ENCODE measurements at regions not wholly inside any gene's neighbourhood (a gene's known extent, or its start where the extent isn't known, plus 50 kb on each side); places are given as distances from the start of the nearest gene placed in this dataset.

DNA sequence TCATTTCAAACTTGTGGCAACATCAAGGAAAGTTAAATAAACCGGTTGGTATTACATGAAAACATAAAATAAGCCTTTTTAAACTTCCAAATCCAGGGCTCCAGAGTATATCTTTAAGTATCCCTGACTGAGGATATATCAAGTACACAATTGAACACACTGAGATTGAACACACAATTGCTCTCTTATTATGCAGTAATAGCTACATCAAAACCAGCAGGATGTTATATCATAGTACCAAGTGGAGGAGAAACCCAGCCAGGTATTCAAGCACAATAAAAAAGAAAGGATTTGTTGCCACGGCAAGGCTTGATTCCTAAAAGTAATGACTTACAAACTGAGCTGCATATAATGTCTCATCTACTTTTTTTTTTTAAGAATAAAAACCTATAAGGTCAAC lies 605.8 kb downstream of the SPOCK3 start (continued):
- TF ChIP-seq ZNF331 (CRISPR knock-in tag; IDR thresholded peaks at IDR 0.05) = no peak
- TF ChIP-seq, protein P1, sequence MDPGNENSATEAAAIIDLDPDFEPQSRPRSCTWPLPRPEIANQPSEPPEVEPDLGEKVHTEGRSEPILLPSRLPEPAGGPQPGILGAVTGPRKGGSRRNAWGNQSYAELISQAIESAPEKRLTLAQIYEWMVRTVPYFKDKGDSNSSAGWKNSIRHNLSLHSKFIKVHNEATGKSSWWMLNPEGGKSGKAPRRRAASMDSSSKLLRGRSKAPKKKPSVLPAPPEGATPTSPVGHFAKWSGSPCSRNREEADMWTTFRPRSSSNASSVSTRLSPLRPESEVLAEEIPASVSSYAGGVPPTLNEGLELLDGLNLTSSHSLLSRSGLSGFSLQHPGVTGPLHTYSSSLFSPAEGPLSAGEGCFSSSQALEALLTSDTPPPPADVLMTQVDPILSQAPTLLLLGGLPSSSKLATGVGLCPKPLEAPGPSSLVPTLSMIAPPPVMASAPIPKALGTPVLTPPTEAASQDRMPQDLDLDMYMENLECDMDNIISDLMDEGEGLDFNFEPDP (CRISPR knock-in tag; conservative IDR thresholded peaks at IDR 0.05) = no peak
- TF ChIP-seq, protein P2, sequence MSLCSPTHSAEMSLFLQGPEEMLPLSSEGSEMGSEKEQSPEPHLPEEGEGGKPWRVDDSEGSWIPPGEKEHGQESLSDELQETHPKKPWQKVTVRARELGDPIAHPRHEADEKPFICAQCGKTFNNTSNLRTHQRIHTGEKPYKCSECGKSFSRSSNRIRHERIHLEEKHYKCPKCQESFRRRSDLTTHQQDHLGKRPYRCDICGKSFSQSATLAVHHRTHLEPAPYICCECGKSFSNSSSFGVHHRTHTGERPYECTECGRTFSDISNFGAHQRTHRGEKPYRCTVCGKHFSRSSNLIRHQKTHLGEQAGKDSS (CRISPR knock-in tag; IDR thresholded peaks at IDR 0.05; ENCODE audit: borderline replicate concordance, low read depth) = no peak
- TF ChIP-seq HMG20B (CRISPR knock-in tag; conservative IDR thresholded peaks at IDR 0.05) = no peak

- H3K9ac ChIP-seq (ENCODE audit: insufficient read depth, low read depth, low read length) = no peak overlapping the region
- no peak for ATAC-seq
- no peak overlapping the region for H3K4me2 ChIP-seq (ENCODE audit: low read depth, low read length)
- no peaks in the 10 kb centered on the region for H3K79me2 ChIP-seq (ENCODE audit: insufficient read depth, low read length)
- no peaks in the 10 kb centered on the region for H3K27me3 ChIP-seq (ENCODE audit: control insufficient read depth in 1 of 2, insufficient read depth in 2 of 2, low read length in 2 of 2)
- ChIA-PET POLR2A (no interaction called here), CTCF (ENCODE audit: low intra/inter-chr PET ratio, low total read pairs) (no interaction called here)
- no peaks in the 10 kb centered on the region for H3K4me1 ChIP-seq (ENCODE audit: insufficient read depth, low read length)
- H3K36me3 ChIP-seq (replicated peaks in 1 of 2; ENCODE audit: control insufficient read depth in 1 of 2, insufficient read depth in 2 of 2, low read length in 2 of 2) = no peaks in the 10 kb centered on the region
- no TSS peak for BruUV-seq (replicated peaks)
- no peaks in the 10 kb centered on the region for H3K9me3 ChIP-seq (ENCODE audit: low read length)
- H4K20me1 ChIP-seq (ENCODE audit: insufficient read depth, low read length) = no peaks in the 10 kb centered on the region
- no peak for DNase-seq (ENCODE audit: low spot score)
- no peak overlapping the region for H3K4me3 ChIP-seq (replicated peaks in 1 of 3; ENCODE audit: insufficient read depth in 1 of 3, low read depth in 2 of 3, low read length in 3 of 3)
- 41% methylated on average over 2 of the region's 2 CpGs for WGBS (ENCODE audit: low lambda C conversion rate)
- no peak overlapping the region for H3K27ac ChIP-seq (ENCODE audit: extremely low read length, insufficient read depth, low read length)
- no peak for FAIRE-seq
- H2AFZ ChIP-seq (ENCODE audit: low read length) = no peak overlapping the region
- in situ Hi-C loops (cut with HindIII; ENCODE audit: extremely low pct_ligation_motif_present, low pct_unique_long_range_greater_than_20kb) = no loop called here
- intact Hi-C loops (cut with micrococcal nuclease; ENCODE audit: unreplicated experiment) = no loop called here
- TF ChIP-seq PAX8 (CRISPR knock-in tag; IDR thresholded peaks at IDR 0.05; ENCODE audit: borderline replicate concordance) (no peak), ZNF704 (CRISPR knock-in tag; IDR thresholded peaks at IDR 0.05; ENCODE audit: borderline replicate concordance) (no peak), ELF4 (CRISPR knock-in tag; IDR thresholded peaks at IDR 0.05; ENCODE audit: borderline replicate concordance) (no peak), TIGD3 (CRISPR knock-in tag; IDR thresholded peaks at IDR 0.05; ENCODE audit: borderline replicate concordance) (no peak)
- TF ChIP-seq, protein P1 (CRISPR knock-in tag; conservative IDR thresholded peaks at IDR 0.05) = no peak
- TF ChIP-seq, protein P3, sequence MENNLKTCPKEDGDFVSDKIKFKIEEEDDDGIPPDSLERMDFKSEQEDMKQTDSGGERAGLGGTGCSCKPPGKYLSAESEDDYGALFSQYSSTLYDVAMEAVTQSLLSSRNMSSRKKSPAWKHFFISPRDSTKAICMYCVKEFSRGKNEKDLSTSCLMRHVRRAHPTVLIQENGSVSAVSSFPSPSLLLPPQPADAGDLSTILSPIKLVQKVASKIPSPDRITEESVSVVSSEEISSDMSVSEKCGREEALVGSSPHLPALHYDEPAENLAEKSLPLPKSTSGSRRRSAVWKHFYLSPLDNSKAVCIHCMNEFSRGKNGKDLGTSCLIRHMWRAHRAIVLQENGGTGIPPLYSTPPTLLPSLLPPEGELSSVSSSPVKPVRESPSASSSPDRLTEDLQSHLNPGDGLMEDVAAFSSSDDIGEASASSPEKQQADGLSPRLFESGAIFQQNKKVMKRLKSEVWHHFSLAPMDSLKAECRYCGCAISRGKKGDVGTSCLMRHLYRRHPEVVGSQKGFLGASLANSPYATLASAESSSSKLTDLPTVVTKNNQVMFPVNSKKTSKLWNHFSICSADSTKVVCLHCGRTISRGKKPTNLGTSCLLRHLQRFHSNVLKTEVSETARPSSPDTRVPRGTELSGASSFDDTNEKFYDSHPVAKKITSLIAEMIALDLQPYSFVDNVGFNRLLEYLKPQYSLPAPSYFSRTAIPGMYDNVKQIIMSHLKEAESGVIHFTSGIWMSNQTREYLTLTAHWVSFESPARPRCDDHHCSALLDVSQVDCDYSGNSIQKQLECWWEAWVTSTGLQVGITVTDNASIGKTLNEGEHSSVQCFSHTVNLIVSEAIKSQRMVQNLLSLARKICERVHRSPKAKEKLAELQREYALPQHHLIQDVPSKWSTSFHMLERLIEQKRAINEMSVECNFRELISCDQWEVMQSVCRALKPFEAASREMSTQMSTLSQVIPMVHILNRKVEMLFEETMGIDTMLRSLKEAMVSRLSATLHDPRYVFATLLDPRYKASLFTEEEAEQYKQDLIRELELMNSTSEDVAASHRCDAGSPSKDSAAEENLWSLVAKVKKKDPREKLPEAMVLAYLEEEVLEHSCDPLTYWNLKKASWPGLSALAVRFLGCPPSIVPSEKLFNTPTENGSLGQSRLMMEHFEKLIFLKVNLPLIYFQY (CRISPR knock-in tag; IDR thresholded peaks at IDR 0.05; ENCODE audit: borderline replicate concordance) = no peak
- TF ChIP-seq, protein P4, sequence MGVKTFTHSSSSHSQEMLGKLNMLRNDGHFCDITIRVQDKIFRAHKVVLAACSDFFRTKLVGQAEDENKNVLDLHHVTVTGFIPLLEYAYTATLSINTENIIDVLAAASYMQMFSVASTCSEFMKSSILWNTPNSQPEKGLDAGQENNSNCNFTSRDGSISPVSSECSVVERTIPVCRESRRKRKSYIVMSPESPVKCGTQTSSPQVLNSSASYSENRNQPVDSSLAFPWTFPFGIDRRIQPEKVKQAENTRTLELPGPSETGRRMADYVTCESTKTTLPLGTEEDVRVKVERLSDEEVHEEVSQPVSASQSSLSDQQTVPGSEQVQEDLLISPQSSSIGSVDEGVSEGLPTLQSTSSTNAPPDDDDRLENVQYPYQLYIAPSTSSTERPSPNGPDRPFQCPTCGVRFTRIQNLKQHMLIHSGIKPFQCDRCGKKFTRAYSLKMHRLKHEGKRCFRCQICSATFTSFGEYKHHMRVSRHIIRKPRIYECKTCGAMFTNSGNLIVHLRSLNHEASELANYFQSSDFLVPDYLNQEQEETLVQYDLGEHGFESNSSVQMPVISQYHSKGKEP (CRISPR knock-in tag; IDR thresholded peaks at IDR 0.05) = no peak
Observed at GRCh38 chr4:166635367-166635766, 598.9 kb downstream of the SPOCK3 start.
